Body of pancreas (tissue), 4 donors: ENCODE measurements at regions not wholly inside any gene's neighbourhood (a gene's known extent, or its start where the extent isn't known, plus 50 kb on each side); places are given as distances from the start of the nearest gene placed in this dataset.

Experiments
- CTCF ChIP-seq, 7 experiments: fragments of 450-650 bp in 4 of 7; fragments of 200-600 bp in 3 of 7; sonication (generic) in 3 of 7; IDR thresholded peaks; one replicate each; pipeline ENCODE4 v1.5.1; 2016 to 2019; ENCODE audit warnings: antibody characterized with exemption in 7 of 7
- POLR2A ChIP-seq, 3 donors: fragments of 450-650 bp; IDR thresholded peaks; one replicate each; pipeline ENCODE4 v1.6.1; 2016; ENCODE audit warnings: antibody characterized with exemption in 3 of 3, mild to moderate bottlenecking in 2 of 3

- no peak for TF ChIP-seq CTCF (IDR thresholded peaks at IDR 0.05)
- TF ChIP-seq POLR2A (IDR thresholded peaks at IDR 0.05): no peak
Measured at GRCh38 chr7:26978146-26978545, 113.8 kb upstream of the SKAP2 start.
